ENCODE measurements at regions not wholly inside any gene's neighbourhood (a gene's known extent, or its start where the extent isn't known, plus 50 kb on each side); places are given as distances from the start of the nearest gene placed in this dataset.

GRCh38 chr5:38795986-38796741 lies 49.6 kb upstream of the OSMR start:
- no peak for DNase-seq (ENCODE audit: low read depth)
- TF ChIP-seq CTCF (IDR thresholded peaks at IDR 0.05; ENCODE audit: low read depth, low read length) (no peak), MYC (IDR thresholded peaks at IDR 0.05; ENCODE audit: low read depth, low read length) (no peak), POLR2A (IDR thresholded peaks at IDR 0.05; ENCODE audit: extremely low read depth, insufficient read length) (no peak), MAX (IDR thresholded peaks at IDR 0.05; ENCODE audit: low read depth, low read length) (no peak)
- no peak overlapping the region for H3K4me3 ChIP-seq (ENCODE audit: low read depth, low read length)

Data from NB4 (cell line).